ENCODE measurements at regions not wholly inside any gene's neighbourhood (a gene's known extent, or its start where the extent isn't known, plus 50 kb on each side); places are given as distances from the start of the nearest gene placed in this dataset.

- peak; percentile 34 for DNase-seq (ENCODE audit: low read depth, low spot score)
Observed at GRCh38 chr5:4987431-4987830, 152.7 kb upstream of the ADAMTS16 start.

GRCh38 chr5:4989118-4989517 lies 151.0 kb upstream of the ADAMTS16 start:
- DNase-seq (ENCODE audit: low read depth, low spot score), result no peak

GRCh38 chr5:4990017-4990416 lies 150.1 kb upstream of the ADAMTS16 start:
- no peak for DNase-seq (ENCODE audit: low read depth, low spot score)

GRCh38 chr5:4990462-4990861 lies 149.7 kb upstream of the ADAMTS16 start:
- DNase-seq (ENCODE audit: low read depth, low spot score), result no peak

- no peak for DNase-seq (ENCODE audit: low read depth, low spot score)
Observed at GRCh38 chr5:4991925-4992324, 148.2 kb upstream of the ADAMTS16 start.

- DNase-seq (ENCODE audit: low read depth, low spot score), result peak; percentile 74
Observed at GRCh38 chr5:4995014-4995413, 145.1 kb upstream of the ADAMTS16 start.

- DNase-seq (ENCODE audit: low read depth, low spot score), result no peak
Observed at GRCh38 chr5:5005353-5005752, 134.8 kb upstream of the ADAMTS16 start.

GRCh38 chr5:5006548-5006947 lies 133.6 kb upstream of the ADAMTS16 start:
- no peak for DNase-seq (ENCODE audit: low read depth, low spot score)

GRCh38 chr5:5009240-5009639 lies 130.9 kb upstream of the ADAMTS16 start:
- DNase-seq (ENCODE audit: low read depth, low spot score), result no peak

- DNase-seq (ENCODE audit: low read depth, low spot score), result no peak
Observed at GRCh38 chr5:5011151-5011550, 129.0 kb upstream of the ADAMTS16 start.

GRCh38 chr5:5014586-5015235 lies 125.4 kb upstream of the ADAMTS16 start:
- peak; percentile 95 for DNase-seq (ENCODE audit: low read depth, low spot score)

- DNase-seq (ENCODE audit: low read depth, low spot score), result peak; percentile 81
Observed at GRCh38 chr5:5017827-5018577, 122.1 kb upstream of the ADAMTS16 start.

- peak; percentile 69 for DNase-seq (ENCODE audit: low read depth, low spot score)
Observed at GRCh38 chr5:5018578-5018970, 121.6 kb upstream of the ADAMTS16 start.

- DNase-seq (ENCODE audit: low read depth, low spot score), result no peak
Observed at GRCh38 chr5:5021436-5021835, 118.7 kb upstream of the ADAMTS16 start.

- DNase-seq (ENCODE audit: low read depth, low spot score), result no peak
Observed at GRCh38 chr5:5025098-5025773, 114.9 kb upstream of the ADAMTS16 start.

GRCh38 chr5:5025774-5026408 lies 114.2 kb upstream of the ADAMTS16 start:
- DNase-seq (ENCODE audit: low read depth, low spot score), result no peak

GRCh38 chr5:5026409-5026785 lies 113.7 kb upstream of the ADAMTS16 start:
- DNase-seq (ENCODE audit: low read depth, low spot score), result no peak

- DNase-seq (ENCODE audit: low read depth, low spot score), result no peak
Observed at GRCh38 chr5:5031665-5032064, 108.5 kb upstream of the ADAMTS16 start.

GRCh38 chr5:5037674-5038073 lies 102.5 kb upstream of the ADAMTS16 start:
- no peak for DNase-seq (ENCODE audit: low read depth, low spot score)

- DNase-seq (ENCODE audit: low read depth, low spot score), result no peak
Observed at GRCh38 chr5:5039918-5040317, 100.2 kb upstream of the ADAMTS16 start.

- no peak for DNase-seq (ENCODE audit: low read depth, low spot score)
Observed at GRCh38 chr5:5040712-5041111, 99.4 kb upstream of the ADAMTS16 start.

- no peak for DNase-seq (ENCODE audit: low read depth, low spot score)
Observed at GRCh38 chr5:5042806-5043205, 97.3 kb upstream of the ADAMTS16 start.
